GM23338 (cell line): ENCODE measurements at regions not wholly inside any gene's neighbourhood (a gene's known extent, or its start where the extent isn't known, plus 50 kb on each side); places are given as distances from the start of the nearest gene placed in this dataset.

Experiments used
- EZH2 ChIP-seq: fragments of 200-600 bp; sonication (generic); IDR thresholded peaks from one replicate; pipeline ENCODE4 v1.8.0; 2017; ENCODE audit warnings: antibody characterized with exemption, mild to moderate bottlenecking, low read depth; ENCODE audit not compliant: unreplicated experiment
- POLR2AphosphoS5 ChIP-seq: IDR thresholded peaks from 2 replicates; pipeline ENCODE4 v1.6.1; 2016; ENCODE audit warnings: antibody characterized with exemption, low read depth
- TF ChIP-seq, protein P1 (sequence below), 2 experiments: fragments of 200-600 bp in 1 of 2; sonication (generic) in 1 of 2; conservative IDR thresholded peaks; 2 replicates each; pipeline versions ENCODE4 v1.5.1 to v1.6.1; 2016 to 2017; ENCODE audit warnings: antibody characterized with exemption in 2 of 2, low read depth in 2 of 2, mild to moderate bottlenecking in 2 of 2, moderate library complexity in 1 of 2
- TF ChIP-seq, protein P2 (sequence below): IDR thresholded peaks from one replicate; pipeline ENCODE4 v1.6.1; 2018; ENCODE audit warnings: antibody characterized with exemption; ENCODE audit not compliant: unreplicated experiment

DNA sequence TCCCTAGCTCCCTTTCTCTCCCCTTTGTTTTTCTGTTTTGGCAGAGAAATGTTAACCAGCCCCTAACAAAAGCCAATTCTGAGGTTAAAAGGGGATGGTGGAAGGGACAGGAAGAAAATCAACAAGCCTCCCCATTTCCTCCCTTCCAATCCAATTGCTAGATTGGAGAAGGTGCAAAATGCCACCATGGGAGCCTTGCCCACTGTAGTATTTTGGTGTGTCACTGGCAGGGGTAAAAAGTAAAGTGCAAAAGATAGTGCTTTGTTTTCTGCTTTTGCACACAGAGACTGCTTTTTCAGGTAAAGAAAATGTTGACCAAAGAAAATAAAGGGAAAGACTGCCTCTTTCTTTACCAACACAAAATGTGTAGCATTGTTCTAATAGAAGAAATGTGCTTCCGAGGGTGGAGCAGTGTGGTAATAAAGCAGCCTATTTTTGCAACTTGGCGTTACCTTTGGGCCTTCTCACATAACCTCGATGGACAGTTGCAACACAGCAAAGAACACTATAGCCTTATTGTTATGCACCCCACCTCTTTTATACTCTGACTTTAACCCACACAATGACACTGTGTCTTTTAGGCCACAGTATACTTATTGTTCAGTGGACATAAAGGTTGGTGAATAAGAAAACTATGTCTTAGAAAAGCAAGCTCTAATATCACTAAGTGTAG lies 861.8 kb downstream of the BCL11A start:
- TF ChIP-seq, protein P1, sequence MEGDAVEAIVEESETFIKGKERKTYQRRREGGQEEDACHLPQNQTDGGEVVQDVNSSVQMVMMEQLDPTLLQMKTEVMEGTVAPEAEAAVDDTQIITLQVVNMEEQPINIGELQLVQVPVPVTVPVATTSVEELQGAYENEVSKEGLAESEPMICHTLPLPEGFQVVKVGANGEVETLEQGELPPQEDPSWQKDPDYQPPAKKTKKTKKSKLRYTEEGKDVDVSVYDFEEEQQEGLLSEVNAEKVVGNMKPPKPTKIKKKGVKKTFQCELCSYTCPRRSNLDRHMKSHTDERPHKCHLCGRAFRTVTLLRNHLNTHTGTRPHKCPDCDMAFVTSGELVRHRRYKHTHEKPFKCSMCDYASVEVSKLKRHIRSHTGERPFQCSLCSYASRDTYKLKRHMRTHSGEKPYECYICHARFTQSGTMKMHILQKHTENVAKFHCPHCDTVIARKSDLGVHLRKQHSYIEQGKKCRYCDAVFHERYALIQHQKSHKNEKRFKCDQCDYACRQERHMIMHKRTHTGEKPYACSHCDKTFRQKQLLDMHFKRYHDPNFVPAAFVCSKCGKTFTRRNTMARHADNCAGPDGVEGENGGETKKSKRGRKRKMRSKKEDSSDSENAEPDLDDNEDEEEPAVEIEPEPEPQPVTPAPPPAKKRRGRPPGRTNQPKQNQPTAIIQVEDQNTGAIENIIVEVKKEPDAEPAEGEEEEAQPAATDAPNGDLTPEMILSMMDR (conservative IDR thresholded peaks at IDR 0.05; ENCODE audit: low read depth in 2 of 2) = no peak
- no peak for TF ChIP-seq POLR2AphosphoS5
- no peak for TF ChIP-seq EZH2
- TF ChIP-seq, protein P2, sequence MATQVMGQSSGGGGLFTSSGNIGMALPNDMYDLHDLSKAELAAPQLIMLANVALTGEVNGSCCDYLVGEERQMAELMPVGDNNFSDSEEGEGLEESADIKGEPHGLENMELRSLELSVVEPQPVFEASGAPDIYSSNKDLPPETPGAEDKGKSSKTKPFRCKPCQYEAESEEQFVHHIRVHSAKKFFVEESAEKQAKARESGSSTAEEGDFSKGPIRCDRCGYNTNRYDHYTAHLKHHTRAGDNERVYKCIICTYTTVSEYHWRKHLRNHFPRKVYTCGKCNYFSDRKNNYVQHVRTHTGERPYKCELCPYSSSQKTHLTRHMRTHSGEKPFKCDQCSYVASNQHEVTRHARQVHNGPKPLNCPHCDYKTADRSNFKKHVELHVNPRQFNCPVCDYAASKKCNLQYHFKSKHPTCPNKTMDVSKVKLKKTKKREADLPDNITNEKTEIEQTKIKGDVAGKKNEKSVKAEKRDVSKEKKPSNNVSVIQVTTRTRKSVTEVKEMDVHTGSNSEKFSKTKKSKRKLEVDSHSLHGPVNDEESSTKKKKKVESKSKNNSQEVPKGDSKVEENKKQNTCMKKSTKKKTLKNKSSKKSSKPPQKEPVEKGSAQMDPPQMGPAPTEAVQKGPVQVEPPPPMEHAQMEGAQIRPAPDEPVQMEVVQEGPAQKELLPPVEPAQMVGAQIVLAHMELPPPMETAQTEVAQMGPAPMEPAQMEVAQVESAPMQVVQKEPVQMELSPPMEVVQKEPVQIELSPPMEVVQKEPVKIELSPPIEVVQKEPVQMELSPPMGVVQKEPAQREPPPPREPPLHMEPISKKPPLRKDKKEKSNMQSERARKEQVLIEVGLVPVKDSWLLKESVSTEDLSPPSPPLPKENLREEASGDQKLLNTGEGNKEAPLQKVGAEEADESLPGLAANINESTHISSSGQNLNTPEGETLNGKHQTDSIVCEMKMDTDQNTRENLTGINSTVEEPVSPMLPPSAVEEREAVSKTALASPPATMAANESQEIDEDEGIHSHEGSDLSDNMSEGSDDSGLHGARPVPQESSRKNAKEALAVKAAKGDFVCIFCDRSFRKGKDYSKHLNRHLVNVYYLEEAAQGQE = no peak
